HUDEP-2 (cell line): ENCODE measurements at regions not wholly inside any gene's neighbourhood (a gene's known extent, or its start where the extent isn't known, plus 50 kb on each side); places are given as distances from the start of the nearest gene placed in this dataset.

Experiments used
- DNase-seq, 76 experiments: peaks; one replicate each; lab custom pipeline; 2025; ENCODE audit not compliant: unreplicated experiment in 76 of 76; lab: John Stamatoyannopoulos, UW

GRCh38 chr5:15266841-15267240 lies 233.1 kb upstream of the FBXL7 start:
- no peak for DNase-seq

- DNase-seq = no peak
Measured at GRCh38 chr5:15266229-15266628, 233.8 kb upstream of the FBXL7 start.

- no peak for DNase-seq
Measured at GRCh38 chr5:15263942-15264341, 236.0 kb upstream of the FBXL7 start.

GRCh38 chr5:15263406-15263805 lies 236.6 kb upstream of the FBXL7 start:
- no peak for DNase-seq

- DNase-seq = no peak
Measured at GRCh38 chr5:15261269-15261995, 238.5 kb upstream of the FBXL7 start.

- no peak for DNase-seq
Measured at GRCh38 chr5:15260356-15261268, 239.4 kb upstream of the FBXL7 start.

- DNase-seq = no peak
Measured at GRCh38 chr5:15256485-15256884, 243.5 kb upstream of the FBXL7 start.

GRCh38 chr5:15255576-15255975 lies 244.4 kb upstream of the FBXL7 start:
- DNase-seq = no peak

- DNase-seq = no peak
Measured at GRCh38 chr5:15254607-15255006, 245.4 kb upstream of the FBXL7 start.

- no peak for DNase-seq
Measured at GRCh38 chr5:15252331-15252730, 247.6 kb upstream of the FBXL7 start.

- DNase-seq = no peak
Measured at GRCh38 chr5:15249152-15249551, 250.8 kb upstream of the FBXL7 start.

- DNase-seq = no peak
Measured at GRCh38 chr5:15248731-15249130, 251.2 kb upstream of the FBXL7 start.

- DNase-seq = no peak
Measured at GRCh38 chr5:15245913-15246312, 254.1 kb upstream of the FBXL7 start.

GRCh38 chr5:15243301-15244020 lies 256.5 kb upstream of the FBXL7 start:
- DNase-seq = no peak

- no peak for DNase-seq
Measured at GRCh38 chr5:15241216-15241821, 258.7 kb upstream of the FBXL7 start.

GRCh38 chr5:15238006-15238405 lies 262.0 kb upstream of the FBXL7 start:
- no peak for DNase-seq

- no peak for DNase-seq
Measured at GRCh38 chr5:15236911-15237508, 263.0 kb upstream of the FBXL7 start.

- DNase-seq = no peak
Measured at GRCh38 chr5:15234911-15235310, 265.1 kb upstream of the FBXL7 start.

GRCh38 chr5:15234366-15234765 lies 265.6 kb upstream of the FBXL7 start:
- DNase-seq = no peak

- DNase-seq = no peak
Measured at GRCh38 chr5:15233566-15233965, 266.4 kb upstream of the FBXL7 start.
